ENCODE measurements at regions not wholly inside any gene's neighbourhood (a gene's known extent, or its start where the extent isn't known, plus 50 kb on each side); places are given as distances from the start of the nearest gene placed in this dataset.

DNA sequence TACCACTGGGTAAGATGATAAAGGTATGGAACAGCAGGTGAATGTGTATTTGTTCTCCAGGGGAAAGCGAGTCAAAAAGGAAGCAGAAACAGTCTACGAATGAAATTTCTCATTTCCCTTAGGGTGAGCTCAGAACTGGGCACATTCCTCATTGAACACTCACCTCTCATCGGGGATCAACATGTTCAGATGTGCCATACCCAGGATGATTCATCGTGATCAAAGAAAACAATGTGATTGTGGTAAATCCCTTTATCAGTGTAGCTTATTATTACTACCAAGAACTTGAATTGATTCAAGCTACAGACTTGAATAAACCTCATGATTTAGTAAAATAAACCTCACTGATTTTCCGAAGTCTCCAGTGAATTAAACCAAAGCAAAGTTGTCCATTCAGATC lies 72.1 kb downstream of the GJD2 start:
- no TSS peak for BruUV-seq (replicated peaks)
- no peak for DNase-seq (ENCODE audit: low spot score)
- Histone ChIP-seq H3K79me2 (ENCODE audit: insufficient read depth, low read length) (no peaks in the 10 kb centered on the region), H4K20me1 (ENCODE audit: insufficient read depth, low read length) (no peaks in the 10 kb centered on the region), H3K9me3 (ENCODE audit: low read length) (no peaks in the 10 kb centered on the region), H3K9ac (ENCODE audit: insufficient read depth, low read depth, low read length) (no peak overlapping the region), H3K4me1 (ENCODE audit: insufficient read depth, low read length) (no peaks in the 10 kb centered on the region), H3K4me3 (replicated peaks in 1 of 3; ENCODE audit: insufficient read depth in 1 of 3, low read depth in 2 of 3, low read length in 3 of 3) (no peak overlapping the region), H3K27ac (ENCODE audit: extremely low read length, insufficient read depth, low read length) (no peak overlapping the region), H2AFZ (ENCODE audit: low read length) (no peak overlapping the region), H3K4me2 (ENCODE audit: low read depth, low read length) (no peak overlapping the region), H3K36me3 (replicated peaks in 1 of 2; ENCODE audit: control insufficient read depth in 1 of 2, insufficient read depth in 2 of 2, low read length in 2 of 2) (no peaks in the 10 kb centered on the region), H3K27me3 (ENCODE audit: control insufficient read depth in 1 of 2, insufficient read depth in 2 of 2, low read length in 2 of 2) (0 out of 5 replicates have a peak, but pooled peaks cover 0 to 3% of the 10 kb centered on the region in 2 experiments)
- ChIA-PET POLR2A (no interaction called here), CTCF (ENCODE audit: low intra/inter-chr PET ratio, low total read pairs) (no interaction called here)
- intact Hi-C loops (cut with micrococcal nuclease; ENCODE audit: unreplicated experiment) = no loop called here
- TF ChIP-seq TAF1 (CRISPR knock-in tag; IDR thresholded peaks at IDR 0.05) (no peak), ZNF549 (CRISPR knock-in tag; IDR thresholded peaks at IDR 0.05) (no peak)
- no peak for ATAC-seq
- no peak for FAIRE-seq
- in situ Hi-C loops (cut with HindIII; ENCODE audit: extremely low pct_ligation_motif_present, low pct_unique_long_range_greater_than_20kb) = no loop called here
- under 1% methylated on average over 5 of the region's 5 CpGs for WGBS (ENCODE audit: low lambda C conversion rate)

DNA sequence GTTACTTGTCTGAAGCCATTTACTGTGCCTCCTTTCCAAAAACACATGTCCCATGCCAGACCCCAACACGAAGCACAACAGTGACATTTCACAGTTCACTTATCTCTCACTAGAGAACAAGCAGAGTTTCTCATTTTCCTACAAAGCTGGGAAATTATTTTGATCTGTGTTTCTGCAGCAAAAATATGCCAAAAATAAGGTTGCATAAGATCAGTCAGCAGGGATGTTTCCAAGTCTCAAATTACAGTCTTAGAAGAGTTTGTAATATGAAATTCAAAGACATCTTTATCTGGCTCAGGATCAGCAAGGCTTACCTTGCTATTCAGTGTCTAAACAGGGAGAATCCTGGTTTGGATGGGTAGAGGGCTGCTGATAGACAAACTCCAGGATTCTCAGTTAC lies 75.5 kb downstream of the GJD2 start:
- H3K79me2 ChIP-seq (ENCODE audit: insufficient read depth, low read length) = no peaks in the 10 kb centered on the region
- H3K36me3 ChIP-seq (replicated peaks in 1 of 2; ENCODE audit: control insufficient read depth in 1 of 2, insufficient read depth in 2 of 2, low read length in 2 of 2) = no peaks in the 10 kb centered on the region
- no peaks in the 10 kb centered on the region for H3K4me1 ChIP-seq (ENCODE audit: insufficient read depth, low read length)
- DNase-seq (ENCODE audit: low spot score) = no peak
- no peaks in the 10 kb centered on the region for H3K9me3 ChIP-seq (ENCODE audit: low read length)
- H2AFZ ChIP-seq (ENCODE audit: low read length) = no peak overlapping the region
- CTCF ChIA-PET (ENCODE audit: low intra/inter-chr PET ratio, low total read pairs) = no interaction called here
- H3K4me3 ChIP-seq (replicated peaks in 1 of 3; ENCODE audit: insufficient read depth in 1 of 3, low read depth in 2 of 3, low read length in 3 of 3) = no peak overlapping the region
- no peaks in the 10 kb centered on the region for H4K20me1 ChIP-seq (ENCODE audit: insufficient read depth, low read length)
- no peak overlapping the region for H3K27ac ChIP-seq (ENCODE audit: extremely low read length, insufficient read depth, low read length)
- 0 out of 5 replicates have a peak, but pooled peaks cover 0 to 4% of the 10 kb centered on the region in 2 experiments for H3K27me3 ChIP-seq (ENCODE audit: control insufficient read depth in 1 of 2, insufficient read depth in 2 of 2, low read length in 2 of 2)
- intact Hi-C loops (cut with micrococcal nuclease; ENCODE audit: unreplicated experiment) = no loop called here
- no peak overlapping the region for H3K9ac ChIP-seq (ENCODE audit: insufficient read depth, low read depth, low read length)
- 0% methylated on average over 1 of the region's 1 CpG for WGBS (ENCODE audit: low lambda C conversion rate)
- POLR2A ChIA-PET = no interaction called here
- H3K4me2 ChIP-seq (ENCODE audit: low read depth, low read length) = no peak overlapping the region
- no peak for ATAC-seq
- in situ Hi-C loops (cut with HindIII; ENCODE audit: extremely low pct_ligation_motif_present, low pct_unique_long_range_greater_than_20kb) = no loop called here
- no TSS peak for BruUV-seq (replicated peaks)
- FAIRE-seq = no peak
- TF ChIP-seq, protein P1, sequence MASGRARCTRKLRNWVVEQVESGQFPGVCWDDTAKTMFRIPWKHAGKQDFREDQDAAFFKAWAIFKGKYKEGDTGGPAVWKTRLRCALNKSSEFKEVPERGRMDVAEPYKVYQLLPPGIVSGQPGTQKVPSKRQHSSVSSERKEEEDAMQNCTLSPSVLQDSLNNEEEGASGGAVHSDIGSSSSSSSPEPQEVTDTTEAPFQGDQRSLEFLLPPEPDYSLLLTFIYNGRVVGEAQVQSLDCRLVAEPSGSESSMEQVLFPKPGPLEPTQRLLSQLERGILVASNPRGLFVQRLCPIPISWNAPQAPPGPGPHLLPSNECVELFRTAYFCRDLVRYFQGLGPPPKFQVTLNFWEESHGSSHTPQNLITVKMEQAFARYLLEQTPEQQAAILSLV (CRISPR knock-in tag; IDR thresholded peaks at IDR 0.05; ENCODE audit: borderline replicate concordance) = no peak
- no peak for TF ChIP-seq ZNF3 (CRISPR knock-in tag; IDR thresholded peaks at IDR 0.05)
- TF ChIP-seq SIN3B (IDR thresholded peaks at IDR 0.05; ENCODE audit: low read length) = no peak
- no peak for TF ChIP-seq ZNF263 (CRISPR knock-in tag; IDR thresholded peaks at IDR 0.05)
- TF ChIP-seq, protein P2, sequence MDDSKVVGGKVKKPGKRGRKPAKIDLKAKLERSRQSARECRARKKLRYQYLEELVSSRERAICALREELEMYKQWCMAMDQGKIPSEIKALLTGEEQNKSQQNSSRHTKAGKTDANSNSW (CRISPR knock-in tag; IDR thresholded peaks at IDR 0.05; ENCODE audit: borderline replicate concordance) = no peak
- no peak for TF ChIP-seq PTBP1 (IDR thresholded peaks at IDR 0.05; ENCODE audit: low read depth, low read length, poor library complexity, severe bottlenecking)
- no peak for TF ChIP-seq MAZ (IDR thresholded peaks at IDR 0.05; ENCODE audit: borderline replicate concordance, low read depth, low read length)
- no peak for TF ChIP-seq MAZ (CRISPR knock-in tag; IDR thresholded peaks at IDR 0.05; ENCODE audit: low read depth)
- no peak for TF ChIP-seq GATAD1 (CRISPR knock-in tag; IDR thresholded peaks at IDR 0.05)
- no peak for TF ChIP-seq MEIS2 (CRISPR knock-in tag; IDR thresholded peaks at IDR 0.05)
- TF ChIP-seq IRF2 (CRISPR knock-in tag; IDR thresholded peaks at IDR 0.05) = no peak
- TF ChIP-seq REL (CRISPR knock-in tag; conservative IDR thresholded peaks at IDR 0.05) = no peak
- TF ChIP-seq REPIN1 (CRISPR knock-in tag; IDR thresholded peaks at IDR 0.05; ENCODE audit: borderline replicate concordance, low read depth) = no peak
